ENCODE measurements at regions not wholly inside any gene's neighbourhood (a gene's known extent, or its start where the extent isn't known, plus 50 kb on each side); places are given as distances from the start of the nearest gene placed in this dataset.

DNA sequence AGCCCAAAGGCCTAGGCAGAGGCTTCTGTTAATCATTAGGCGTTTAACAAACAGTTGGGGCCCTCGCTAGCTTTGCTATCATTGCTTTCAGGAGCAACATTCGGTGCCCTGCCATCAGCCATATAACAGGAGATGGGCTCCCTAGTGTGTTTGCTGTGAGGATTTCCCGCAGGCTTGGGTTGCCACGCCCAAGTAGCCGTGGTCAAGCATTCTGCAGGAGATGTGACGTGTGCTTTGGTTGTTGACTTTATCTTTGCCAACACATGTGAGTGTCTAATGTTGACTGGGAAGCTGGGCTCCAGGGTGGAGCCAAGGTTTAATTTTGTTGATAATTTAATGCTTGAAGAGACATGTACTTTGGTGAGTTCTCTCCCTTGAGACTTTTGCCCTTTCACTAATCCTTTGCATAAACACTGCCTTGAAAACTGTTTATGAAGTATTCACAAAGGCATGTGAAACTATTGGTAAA, 184.6 kb upstream of the KIT start (continued):
- no peak for TF ChIP-seq ZBTB44 (CRISPR knock-in tag; IDR thresholded peaks at IDR 0.05)
- TF ChIP-seq CHCHD3 (CRISPR knock-in tag; IDR thresholded peaks at IDR 0.05): no peak
- TF ChIP-seq SKI (IDR thresholded peaks at IDR 0.05; ENCODE audit: partially characterized antibody): no peak
- no peak for TF ChIP-seq TAF1 (CRISPR knock-in tag; IDR thresholded peaks at IDR 0.05)
- TF ChIP-seq ZNF256 (CRISPR knock-in tag; conservative IDR thresholded peaks at IDR 0.05): no peak
- TF ChIP-seq CBX2 (IDR thresholded peaks at IDR 0.05; ENCODE audit: low read depth, low read length): no peak
- TF ChIP-seq CBX2 (CRISPR knock-in tag; IDR thresholded peaks at IDR 0.05; ENCODE audit: low read depth): no peak
- TF ChIP-seq ERF (CRISPR knock-in tag; IDR thresholded peaks at IDR 0.05): no peak
- TF ChIP-seq ZNF780A (CRISPR knock-in tag; IDR thresholded peaks at IDR 0.05): no peak
- TF ChIP-seq IRF9 (CRISPR knock-in tag; IDR thresholded peaks at IDR 0.05; ENCODE audit: borderline replicate concordance): no peak
- TF ChIP-seq FOXP1 (IDR thresholded peaks at IDR 0.05): no peak
- TF ChIP-seq FOXP1 (CRISPR knock-in tag; IDR thresholded peaks at IDR 0.05): peak; percentile 68
- no peak for TF ChIP-seq ZBTB10 (CRISPR knock-in tag; IDR thresholded peaks at IDR 0.05; ENCODE audit: borderline replicate concordance)
- no peak for TF ChIP-seq ZSCAN9 (CRISPR knock-in tag; IDR thresholded peaks at IDR 0.05; ENCODE audit: borderline replicate concordance)
- TF ChIP-seq, protein P1, sequence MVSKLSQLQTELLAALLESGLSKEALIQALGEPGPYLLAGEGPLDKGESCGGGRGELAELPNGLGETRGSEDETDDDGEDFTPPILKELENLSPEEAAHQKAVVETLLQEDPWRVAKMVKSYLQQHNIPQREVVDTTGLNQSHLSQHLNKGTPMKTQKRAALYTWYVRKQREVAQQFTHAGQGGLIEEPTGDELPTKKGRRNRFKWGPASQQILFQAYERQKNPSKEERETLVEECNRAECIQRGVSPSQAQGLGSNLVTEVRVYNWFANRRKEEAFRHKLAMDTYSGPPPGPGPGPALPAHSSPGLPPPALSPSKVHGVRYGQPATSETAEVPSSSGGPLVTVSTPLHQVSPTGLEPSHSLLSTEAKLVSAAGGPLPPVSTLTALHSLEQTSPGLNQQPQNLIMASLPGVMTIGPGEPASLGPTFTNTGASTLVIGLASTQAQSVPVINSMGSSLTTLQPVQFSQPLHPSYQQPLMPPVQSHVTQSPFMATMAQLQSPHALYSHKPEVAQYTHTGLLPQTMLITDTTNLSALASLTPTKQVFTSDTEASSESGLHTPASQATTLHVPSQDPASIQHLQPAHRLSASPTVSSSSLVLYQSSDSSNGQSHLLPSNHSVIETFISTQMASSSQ (IDR thresholded peaks at IDR 0.05; ENCODE audit: low read depth): peak; percentile 82
- TF ChIP-seq, protein P1 (CRISPR knock-in tag; IDR thresholded peaks at IDR 0.05; ENCODE audit: borderline replicate concordance): peak; percentile 79; the same call in 1 of the 2 replicates
- peak; percentile 79 for TF ChIP-seq HOMEZ (CRISPR knock-in tag; IDR thresholded peaks at IDR 0.05; ENCODE audit: low read depth)
- TF ChIP-seq RAD51 (IDR thresholded peaks at IDR 0.05; ENCODE audit: borderline replicate concordance): no peak
- TF ChIP-seq ARID3A (IDR thresholded peaks at IDR 0.05; ENCODE audit: low read depth, low read length): no peak
